ENCODE measurements at regions not wholly inside any gene's neighbourhood (a gene's known extent, or its start where the extent isn't known, plus 50 kb on each side); places are given as distances from the start of the nearest gene placed in this dataset.

DNA sequence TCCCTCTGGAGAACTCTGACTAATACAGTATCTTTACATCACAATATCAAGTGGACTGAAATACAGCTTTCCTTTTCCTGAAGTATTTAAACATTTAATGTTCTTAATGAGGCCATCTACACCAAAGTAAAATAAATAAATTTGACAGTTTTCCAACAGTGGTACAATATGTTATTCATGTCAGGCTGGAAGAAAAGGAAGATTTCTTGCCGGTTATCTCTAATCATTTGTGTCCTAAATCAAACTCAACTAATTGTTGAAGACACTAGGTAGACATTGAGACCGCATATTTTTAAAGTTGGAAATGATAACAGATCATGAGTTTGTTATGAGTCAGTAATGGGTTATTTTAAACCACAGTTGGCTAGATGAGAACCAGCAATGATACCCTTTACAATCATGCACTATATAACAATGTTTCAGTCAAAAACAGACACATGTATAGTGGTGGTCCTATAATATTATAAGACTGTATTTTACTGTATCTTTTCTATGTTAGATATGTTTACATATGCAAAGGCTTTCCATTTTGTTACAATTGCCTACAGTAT is 241.6 kb downstream of the LMBRD1 start:
- Histone ChIP-seq H3K36me3 (ENCODE audit: control insufficient read depth in 2 of 4, insufficient read depth in 4 of 4, low read length in 3 of 4) (no peaks in the 10 kb centered on the region), H3K9me3 (ENCODE audit: insufficient read depth in 2 of 2, low read depth in 1 of 2, low read length in 1 of 2) (no peaks in the 10 kb centered on the region), H2BK20ac (ENCODE audit: low read length) (no peak overlapping the region), H2BK5ac (ENCODE audit: low read depth, low read length) (no peak overlapping the region), H4K5ac (ENCODE audit: insufficient read length, low read depth, low read length) (no peak overlapping the region), H3K79me2 (ENCODE audit: control insufficient read depth in 1 of 2, insufficient read depth in 2 of 2, low read length in 2 of 2) (no peaks in the 10 kb centered on the region), H3K18ac (ENCODE audit: extremely low read depth, low read length) (no peak overlapping the region), H3K23me2 (ENCODE audit: low read depth, low read length) (no peaks in the 10 kb centered on the region), H3K27ac (ENCODE audit: low read depth, low read length) (no peak overlapping the region), H3K9ac (replicated peaks in 1 of 4; ENCODE audit: extremely low read depth in 1 of 4, low read depth in 3 of 4, low read length in 3 of 4) (no peak overlapping the region), H2BK120ac (replicated peaks; ENCODE audit: low read depth, low read length) (no peak overlapping the region), H2AFZ (ENCODE audit: low read length) (no peak overlapping the region), H3K27me3 (replicated peaks in 1 of 4; ENCODE audit: control insufficient read depth in 3 of 4, extremely low read depth in 1 of 4, insufficient read depth in 3 of 4, low read length in 3 of 4) (no peaks in the 10 kb centered on the region), H2AK5ac (ENCODE audit: low read depth, low read length) (no peak overlapping the region), H3K23ac (ENCODE audit: insufficient read length) (no peak overlapping the region), H4K8ac (ENCODE audit: extremely low read depth, insufficient read depth, low read length) (no peak overlapping the region), H2BK15ac (ENCODE audit: low read length) (no peak overlapping the region), H3K79me1 (ENCODE audit: low read depth, low read length) (no peaks in the 10 kb centered on the region), H4K20me1 (replicated peaks in 1 of 2; ENCODE audit: control insufficient read depth in 1 of 2, insufficient read depth in 2 of 2, low read length in 2 of 2) (no peaks in the 10 kb centered on the region), H3K4me3 (ENCODE audit: extremely low read depth in 1 of 4, insufficient read depth in 2 of 4, low read depth in 3 of 4, low read length in 4 of 4) (no peak overlapping the region), H3K14ac (ENCODE audit: insufficient read length) (no peak overlapping the region), H3K4ac (replicated peaks; ENCODE audit: insufficient read length, low read depth, low read length) (no peak overlapping the region), H3K4me2 (ENCODE audit: insufficient read depth in 1 of 2, low read depth in 2 of 2, low read length in 2 of 2) (no peak overlapping the region), H2BK12ac (ENCODE audit: low read depth, low read length) (no peak overlapping the region), H4K91ac (replicated peaks; ENCODE audit: insufficient read length, low read length) (no peak overlapping the region), H3K56ac (replicated peaks; ENCODE audit: insufficient read length, low read depth, low read length) (no peak overlapping the region), H3K4me1 (replicated peaks in 1 of 4; ENCODE audit: control insufficient read depth in 3 of 4, insufficient read depth in 4 of 4, low read length in 3 of 4) (no peaks in the 10 kb centered on the region)
- FAIRE-seq = no peak
- ChIA-PET POLR2A (ENCODE audit: partially characterized antibody) (no interaction called here), CTCF (ENCODE audit: partially characterized antibody) (no interaction called here)
- 93% methylated on average over 2 of the region's 2 CpGs; no CpG with 5 or more reads in 1 of the 2 experiments for WGBS, 2 experiments (ENCODE audit: extremely low coverage in 1 of 2, insufficient coverage in 1 of 2, insufficient read length in 1 of 2, insufficient replicate concordance in 2 of 2, low coverage in 1 of 2, low lambda C conversion rate in 2 of 2, missing lambda C conversion rate in 1 of 2)
- TF ChIP-seq CBX5 (IDR thresholded peaks at IDR 0.05; ENCODE audit: low read depth, low read length) (no peak), CHD2 (IDR thresholded peaks at IDR 0.05; ENCODE audit: low read length) (no peak), HDAC6 (IDR thresholded peaks at IDR 0.05; ENCODE audit: low read depth, low read length) (no peak), JUN (IDR thresholded peaks at IDR 0.05; ENCODE audit: low read depth, low read length) (no peak), POU5F1 (IDR thresholded peaks at IDR 0.05; ENCODE audit: low read depth, low read length) (no peak)
- TF ChIP-seq, protein P1, sequence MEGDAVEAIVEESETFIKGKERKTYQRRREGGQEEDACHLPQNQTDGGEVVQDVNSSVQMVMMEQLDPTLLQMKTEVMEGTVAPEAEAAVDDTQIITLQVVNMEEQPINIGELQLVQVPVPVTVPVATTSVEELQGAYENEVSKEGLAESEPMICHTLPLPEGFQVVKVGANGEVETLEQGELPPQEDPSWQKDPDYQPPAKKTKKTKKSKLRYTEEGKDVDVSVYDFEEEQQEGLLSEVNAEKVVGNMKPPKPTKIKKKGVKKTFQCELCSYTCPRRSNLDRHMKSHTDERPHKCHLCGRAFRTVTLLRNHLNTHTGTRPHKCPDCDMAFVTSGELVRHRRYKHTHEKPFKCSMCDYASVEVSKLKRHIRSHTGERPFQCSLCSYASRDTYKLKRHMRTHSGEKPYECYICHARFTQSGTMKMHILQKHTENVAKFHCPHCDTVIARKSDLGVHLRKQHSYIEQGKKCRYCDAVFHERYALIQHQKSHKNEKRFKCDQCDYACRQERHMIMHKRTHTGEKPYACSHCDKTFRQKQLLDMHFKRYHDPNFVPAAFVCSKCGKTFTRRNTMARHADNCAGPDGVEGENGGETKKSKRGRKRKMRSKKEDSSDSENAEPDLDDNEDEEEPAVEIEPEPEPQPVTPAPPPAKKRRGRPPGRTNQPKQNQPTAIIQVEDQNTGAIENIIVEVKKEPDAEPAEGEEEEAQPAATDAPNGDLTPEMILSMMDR (IDR thresholded peaks at IDR 0.05; ENCODE audit: control extremely low read depth in 1 of 3, insufficient read depth in 1 of 3, low read depth in 1 of 3, low read length in 3 of 3) = no peak
- TF ChIP-seq, protein P2, sequence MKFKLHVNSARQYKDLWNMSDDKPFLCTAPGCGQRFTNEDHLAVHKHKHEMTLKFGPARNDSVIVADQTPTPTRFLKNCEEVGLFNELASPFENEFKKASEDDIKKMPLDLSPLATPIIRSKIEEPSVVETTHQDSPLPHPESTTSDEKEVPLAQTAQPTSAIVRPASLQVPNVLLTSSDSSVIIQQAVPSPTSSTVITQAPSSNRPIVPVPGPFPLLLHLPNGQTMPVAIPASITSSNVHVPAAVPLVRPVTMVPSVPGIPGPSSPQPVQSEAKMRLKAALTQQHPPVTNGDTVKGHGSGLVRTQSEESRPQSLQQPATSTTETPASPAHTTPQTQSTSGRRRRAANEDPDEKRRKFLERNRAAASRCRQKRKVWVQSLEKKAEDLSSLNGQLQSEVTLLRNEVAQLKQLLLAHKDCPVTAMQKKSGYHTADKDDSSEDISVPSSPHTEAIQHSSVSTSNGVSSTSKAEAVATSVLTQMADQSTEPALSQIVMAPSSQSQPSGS (IDR thresholded peaks at IDR 0.05; ENCODE audit: low read length) = no peak
- TF ChIP-seq, protein P3, sequence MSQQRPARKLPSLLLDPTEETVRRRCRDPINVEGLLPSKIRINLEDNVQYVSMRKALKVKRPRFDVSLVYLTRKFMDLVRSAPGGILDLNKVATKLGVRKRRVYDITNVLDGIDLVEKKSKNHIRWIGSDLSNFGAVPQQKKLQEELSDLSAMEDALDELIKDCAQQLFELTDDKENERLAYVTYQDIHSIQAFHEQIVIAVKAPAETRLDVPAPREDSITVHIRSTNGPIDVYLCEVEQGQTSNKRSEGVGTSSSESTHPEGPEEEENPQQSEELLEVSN (IDR thresholded peaks at IDR 0.05) = no peak
- DNase-seq (ENCODE audit: low read depth in 1 of 2, low spot score in 2 of 2) = no peak
